SK-N-SH (cell line): ENCODE measurements at regions not wholly inside any gene's neighbourhood (a gene's known extent, or its start where the extent isn't known, plus 50 kb on each side); places are given as distances from the start of the nearest gene placed in this dataset.
A peak's percentile ranks its signal among the peaks of the same experiment; 100 is the strongest.

Experiments used
- CTCF ChIA-PET: fragments of 300-600, 350-600 bp; formaldehyde crosslinking; extraction: SDS; loops from one replicate; lab custom pipeline; 2021; lab: Yijun Ruan, JAX
- POLR2A ChIA-PET: fragments of 350-600 bp; sonication (Branson Sonifier 250); formaldehyde crosslinking; extraction: SDS; loops from one replicate; lab custom pipeline; 2020; ENCODE audit warnings: antibody characterized with exemption, inconsistent platforms; lab: Yijun Ruan, JAX
- DNase-seq: peaks from one replicate; pipeline ENCODE4 v3.0.0; 2012
- H2AFZ ChIP-seq: fragments of 200-600 bp; sonication (generic); 2 replicates; pipeline ENCODE4 v1.8.1; 2016; ENCODE audit warnings: antibody characterized with exemption, mild to moderate bottlenecking, low read depth
- H3F3A ChIP-seq: fragments of 200-600 bp; sonication (generic); replicated peaks from 2 replicates; pipeline ENCODE3; 2016; ENCODE audit warnings: antibody characterized with exemption, mild to moderate bottlenecking; ENCODE audit not compliant: insufficient read depth
- H3K27ac ChIP-seq, 2 experiments: fragments of 200-500 bp in 1 of 2; fragments of 200-600 bp in 1 of 2; sonication (Bioruptor generic) in 1 of 2; sonication (generic), shearing (Covaris generic) in 1 of 2; 2 replicates each; pipeline versions ENCODE4 v1.5.1 to v1.6.1; 2014 to 2016; ENCODE audit warnings: low read depth in 2 of 2, inconsistent platforms in 1 of 2, low read length in 1 of 2, mild to moderate bottlenecking in 1 of 2, mixed read lengths in 1 of 2
- H3K27me3 ChIP-seq: fragments of 200-600 bp; sonication (generic), shearing (Covaris generic); 2 replicates; pipeline ENCODE4 v1.6.1; 2016; ENCODE audit warnings: mixed run types; ENCODE audit not compliant: insufficient read depth
- H3K36me3 ChIP-seq, 2 experiments: fragments of 200-500 bp in 1 of 2; fragments of 200-600 bp in 1 of 2; sonication (Bioruptor generic) in 1 of 2; sonication (generic) in 1 of 2; replicated peaks in 1 of 2; 2 replicates each; pipeline versions ENCODE3 to v1.5.1; 2014 to 2016; ENCODE audit warnings: low read length in 1 of 2, mild to moderate bottlenecking in 1 of 2; ENCODE audit not compliant: insufficient read depth in 2 of 2, control insufficient read depth in 1 of 2
- H3K4me1 ChIP-seq, 2 experiments: fragments of 200-500 bp in 1 of 2; fragments of 200-600 bp in 1 of 2; sonication (Bioruptor generic) in 1 of 2; sonication (generic), shearing (Covaris generic) in 1 of 2; 2 replicates each; pipeline versions ENCODE4 v1.5.1 to v1.6.1; 2014 to 2016; ENCODE audit warnings: low read depth in 1 of 2, low read length in 1 of 2, mixed run types in 1 of 2; ENCODE audit not compliant: insufficient read depth in 2 of 2, control insufficient read depth in 1 of 2
- H3K4me2 ChIP-seq: fragments of 200-600 bp; sonication (generic), shearing (Covaris generic); 2 replicates; pipeline ENCODE4 v1.6.1; 2017; ENCODE audit warnings: mixed run types
- H3K4me3 ChIP-seq, 2 experiments: fragments of 200-500 bp in 1 of 2; fragments of 200-600 bp in 1 of 2; sonication (Bioruptor generic) in 1 of 2; sonication (generic), shearing (Covaris generic) in 1 of 2; 2 replicates each; pipeline versions ENCODE4 v1.5.1 to v1.8.1; 2014 to 2016; ENCODE audit warnings: low read depth in 2 of 2, inconsistent platforms in 1 of 2, low read length in 1 of 2, mild to moderate bottlenecking in 1 of 2, mixed read lengths in 1 of 2, moderate library complexity in 1 of 2
- H3K79me2 ChIP-seq: fragments of 200-600 bp; sonication (generic); 2 replicates; pipeline ENCODE4 v1.8.1; 2017; ENCODE audit warnings: mild to moderate bottlenecking; ENCODE audit not compliant: insufficient read depth
- H3K9ac ChIP-seq: fragments of 200-600 bp; sonication (generic); 2 replicates; pipeline ENCODE4 v1.6.1; 2017; ENCODE audit warnings: mixed run types
- H3K9me2 ChIP-seq: fragments of 200-600 bp; sonication (generic); 2 replicates; pipeline ENCODE4 v1.6.1; 2017; ENCODE audit warnings: mixed run types
- H3K9me3 ChIP-seq: fragments of 200-600 bp; sonication (generic); 2 replicates; pipeline ENCODE4 v1.6.1; 2017; ENCODE audit warnings: mixed run types, mild to moderate bottlenecking, moderate library complexity
- H4K20me1 ChIP-seq: fragments of 200-600 bp; sonication (generic); 2 replicates; pipeline ENCODE4 v1.6.1; 2017; ENCODE audit warnings: mild to moderate bottlenecking, mixed run types; ENCODE audit not compliant: insufficient read depth
- CTCF ChIP-seq: fragments of 200-600 bp; sonication (generic); IDR thresholded peaks from 2 replicates; pipeline ENCODE4 v1.6.1; 2017; ENCODE audit warnings: antibody characterized with exemption, mild to moderate bottlenecking, moderate library complexity
- FOSL2 ChIP-seq: IDR thresholded peaks from 2 replicates; pipeline ENCODE4 v1.4.0; 2012; ENCODE audit warnings: low read depth, mild to moderate bottlenecking, moderate library complexity, borderline replicate concordance
- GABPA ChIP-seq: IDR thresholded peaks from 2 replicates; pipeline ENCODE4 v1.4.0; 2012; ENCODE audit warnings: low read depth, mild to moderate bottlenecking
- JUND ChIP-seq: IDR thresholded peaks from 2 replicates; pipeline ENCODE4 v1.4.0; 2012
- MAX ChIP-seq: IDR thresholded peaks from 2 replicates; pipeline ENCODE4 v1.4.0; 2012; ENCODE audit warnings: low read depth
- MXI1 ChIP-seq: IDR thresholded peaks from 2 replicates; pipeline ENCODE4 v1.6.1; 2012; ENCODE audit warnings: mild to moderate bottlenecking, low read depth, low read length, improper control_type of control experiment
- REST ChIP-seq: IDR thresholded peaks from 2 replicates; pipeline ENCODE4 v1.6.1; 2012; ENCODE audit warnings: mild to moderate bottlenecking, low read depth, low read length, moderate library complexity
- RXRA ChIP-seq: IDR thresholded peaks from 2 replicates; pipeline ENCODE4 v1.4.0; 2012; ENCODE audit warnings: low read depth, mild to moderate bottlenecking, borderline replicate concordance
- ZBTB33 ChIP-seq: IDR thresholded peaks from 2 replicates; pipeline ENCODE4 v1.4.0; 2012; ENCODE audit warnings: low read depth, borderline replicate concordance
- WGBS: methylation state at CpG from one replicate; pipeline ENCODE4 v1.1.6; 2017; ENCODE audit warnings: low lambda C conversion rate; 5-methylcytosine and 5-hydroxymethylcytosine counted together

- peak; percentile 56; the same call in 1 of the 2 replicates for TF ChIP-seq RXRA
- TF ChIP-seq ZBTB33, result no peak
- TF ChIP-seq FOSL2, result 0 out of 2 replicates have a peak, but pooled peaks have one; percentile 7
- Histone ChIP-seq H3K9me3 (no peaks in the 10 kb centered on the region), H3K4me1 (peaks cover 3 to 7% of the 10 kb centered on the region in 2 experiments; a peak in 2 of 4 replicates), H3K79me2 (no peaks in the 10 kb centered on the region), H3K4me3 (no peak overlapping the region), H3K36me3 (no peaks in the 10 kb centered on the region), H3F3A (no peaks in the 10 kb centered on the region), H3K9ac (no peak overlapping the region), H3K9me2 (no peaks in the 10 kb centered on the region), H3K27ac (peak overlapping the region in 1 of 2 experiments; percentile 48; a peak in 3 of 4 replicates), H2AFZ (no peak overlapping the region), H4K20me1 (no peaks in the 10 kb centered on the region), H3K4me2 (peak overlapping the region; percentile 12; the same call in 1 of the 2 replicates), H3K27me3 (no peaks in the 10 kb centered on the region)
- POLR2A ChIA-PET, result no interaction called here
- CTCF ChIA-PET, result interaction anchor here (0.8 kb wide), 1 partner anchor 272 kb away, joined by 3 read pairs; no protein-coding TSS in a partner anchor
- no peak for DNase-seq
Measured at GRCh38 chr3:28940530-28940929, 340.3 kb upstream of the RBMS3 start.

GRCh38 chr3:28940994-28941393 is 339.9 kb upstream of the RBMS3 start:
- Histone ChIP-seq H3K79me2 (no peaks in the 10 kb centered on the region), H3K4me2 (peak overlapping the region; percentile 12; the same call in 1 of the 2 replicates), H4K20me1 (no peaks in the 10 kb centered on the region), H3K9me2 (no peaks in the 10 kb centered on the region), H2AFZ (no peak overlapping the region), H3K9ac (no peak overlapping the region), H3K36me3 (no peaks in the 10 kb centered on the region), H3K27ac (peak overlapping the region in 1 of 2 experiments; percentile 48; a peak in 2 of 4 replicates), H3K27me3 (no peaks in the 10 kb centered on the region), H3K4me1 (peaks cover 3 to 7% of the 10 kb centered on the region in 2 experiments; a peak in 2 of 4 replicates), H3K9me3 (no peaks in the 10 kb centered on the region), H3K4me3 (no peak overlapping the region), H3F3A (no peaks in the 10 kb centered on the region)
- TF ChIP-seq REST (no peak), MXI1 (no peak), JUND (no peak), GABPA (no peak), MAX (no peak), CTCF (no peak), ZBTB33 (no peak)
- POLR2A ChIA-PET, result no interaction called here
- CTCF ChIA-PET, result interaction anchor here (0.8 kb wide), 1 partner anchor 273 kb away, joined by 3 read pairs; no protein-coding TSS in a partner anchor
- WGBS, result 88% methylated on average over 1 of the region's 1 CpG
- no peak for DNase-seq
